Astrocyte of the spinal cord (primary cell): ENCODE measurements at regions not wholly inside any gene's neighbourhood (a gene's known extent, or its start where the extent isn't known, plus 50 kb on each side); places are given as distances from the start of the nearest gene placed in this dataset.

Experiments
- DNase-seq: peaks from one replicate; pipeline ENCODE4 v3.0.0; 2011; ENCODE audit warnings: low read depth, low spot score
- H3K4me3 ChIP-seq: 2 replicates; pipeline ENCODE4 v1.5.1; 2011; ENCODE audit warnings: low read depth, mild to moderate bottlenecking, low read length, moderate library complexity
- in situ Hi-C: cut with HindIII; loops from 2 replicates; pipeline ENCODE4 v1.10.0; 2017; ENCODE audit warnings: low sequenced_read_pairs
- TF ChIP-seq, protein P1 (sequence below): IDR thresholded peaks from 2 replicates; pipeline ENCODE4 v1.5.1; 2012; ENCODE audit warnings: low read depth, mild to moderate bottlenecking, low read length, inconsistent platforms

DNA sequence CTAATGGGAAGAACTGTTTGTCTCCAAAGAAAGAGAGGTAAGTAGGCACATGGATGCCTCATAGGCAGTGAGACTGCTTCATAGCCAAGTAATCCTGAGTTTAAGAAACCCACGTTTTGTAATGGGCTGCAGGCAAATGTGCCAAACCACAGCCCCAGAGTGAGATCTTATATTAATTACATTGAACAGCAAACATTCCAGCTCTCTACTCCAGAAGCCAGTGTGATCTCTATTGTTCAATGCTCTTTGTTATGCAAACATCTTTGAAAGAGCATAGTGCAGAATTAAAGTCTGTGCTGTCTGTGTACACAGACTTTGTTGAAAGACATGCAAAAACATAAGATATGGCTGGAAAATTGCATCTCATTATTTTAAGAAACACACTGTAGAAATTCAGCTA lies 720.8 kb upstream of the REG3G start:
- no peak overlapping the region for H3K4me3 ChIP-seq
- DNase-seq: no peak
- TF ChIP-seq, protein P1, sequence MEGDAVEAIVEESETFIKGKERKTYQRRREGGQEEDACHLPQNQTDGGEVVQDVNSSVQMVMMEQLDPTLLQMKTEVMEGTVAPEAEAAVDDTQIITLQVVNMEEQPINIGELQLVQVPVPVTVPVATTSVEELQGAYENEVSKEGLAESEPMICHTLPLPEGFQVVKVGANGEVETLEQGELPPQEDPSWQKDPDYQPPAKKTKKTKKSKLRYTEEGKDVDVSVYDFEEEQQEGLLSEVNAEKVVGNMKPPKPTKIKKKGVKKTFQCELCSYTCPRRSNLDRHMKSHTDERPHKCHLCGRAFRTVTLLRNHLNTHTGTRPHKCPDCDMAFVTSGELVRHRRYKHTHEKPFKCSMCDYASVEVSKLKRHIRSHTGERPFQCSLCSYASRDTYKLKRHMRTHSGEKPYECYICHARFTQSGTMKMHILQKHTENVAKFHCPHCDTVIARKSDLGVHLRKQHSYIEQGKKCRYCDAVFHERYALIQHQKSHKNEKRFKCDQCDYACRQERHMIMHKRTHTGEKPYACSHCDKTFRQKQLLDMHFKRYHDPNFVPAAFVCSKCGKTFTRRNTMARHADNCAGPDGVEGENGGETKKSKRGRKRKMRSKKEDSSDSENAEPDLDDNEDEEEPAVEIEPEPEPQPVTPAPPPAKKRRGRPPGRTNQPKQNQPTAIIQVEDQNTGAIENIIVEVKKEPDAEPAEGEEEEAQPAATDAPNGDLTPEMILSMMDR: no peak
- in situ Hi-C loops: no loop called here

DNA sequence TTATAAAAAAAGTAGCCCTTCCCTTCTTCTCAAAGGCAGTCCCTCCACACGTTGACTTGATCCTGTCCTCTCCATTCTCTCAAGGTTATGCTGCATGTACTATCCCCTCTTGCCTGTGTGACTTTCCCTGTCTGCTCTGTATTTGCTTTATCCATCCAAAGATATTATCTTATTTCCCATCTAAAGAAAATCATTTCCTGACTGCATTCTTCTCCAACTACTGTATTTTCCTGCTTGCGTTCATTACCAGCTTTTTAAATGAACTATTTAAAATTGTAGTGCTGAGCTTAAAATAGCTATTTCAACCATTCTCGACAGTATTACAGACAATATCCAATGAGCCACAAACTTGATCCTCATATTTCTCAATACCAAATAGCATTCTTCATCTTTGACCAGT lies 716.0 kb upstream of the REG3G start:
- in situ Hi-C loops: no loop called here
- no peak for DNase-seq
- TF ChIP-seq, protein P1: no peak
- H3K4me3 ChIP-seq: no peak overlapping the region

DNA sequence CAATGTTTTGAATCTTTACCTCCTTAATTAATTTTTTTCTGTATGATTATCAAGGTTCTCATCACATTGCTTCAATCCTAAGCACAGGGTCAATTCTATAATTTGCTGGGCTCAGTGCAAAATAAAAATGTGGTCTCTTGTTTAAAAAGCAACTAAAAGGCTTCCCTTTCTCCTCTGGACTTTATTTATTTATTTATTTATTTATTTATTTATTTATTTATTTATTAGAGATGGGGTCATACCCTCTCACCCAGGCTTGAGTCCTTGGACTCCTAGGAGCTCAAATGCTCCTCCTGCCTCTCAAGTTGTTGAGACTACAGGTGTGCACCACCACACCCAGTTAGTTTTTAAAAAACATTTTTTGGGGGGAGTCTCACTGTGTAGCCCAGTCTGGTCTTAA lies 710.1 kb upstream of the REG3G start:
- no peak overlapping the region for H3K4me3 ChIP-seq
- TF ChIP-seq, protein P1: no peak
- in situ Hi-C loops: no loop called here
- no peak for DNase-seq

DNA sequence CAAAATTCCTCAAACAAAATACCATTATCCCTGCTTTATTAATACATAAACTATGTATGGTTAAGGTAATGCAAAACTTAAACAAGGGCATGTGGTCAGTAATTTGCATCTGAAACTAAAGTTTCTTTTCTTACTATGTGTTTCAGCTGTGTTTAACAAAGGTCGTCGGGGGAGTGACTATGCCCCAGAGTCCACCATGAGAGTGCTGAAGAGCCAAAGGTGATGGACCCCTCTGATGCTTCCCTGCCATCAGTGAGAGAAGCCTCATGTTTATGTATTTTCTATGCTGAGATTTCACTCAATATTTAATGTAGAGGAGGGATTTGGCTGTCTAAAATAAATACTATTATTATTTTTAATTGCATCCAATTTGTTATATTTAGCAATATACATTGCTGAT lies 707.2 kb upstream of the REG3G start:
- in situ Hi-C loops: no loop called here
- no peak for DNase-seq
- no peak overlapping the region for H3K4me3 ChIP-seq
- TF ChIP-seq, protein P1: no peak

DNA sequence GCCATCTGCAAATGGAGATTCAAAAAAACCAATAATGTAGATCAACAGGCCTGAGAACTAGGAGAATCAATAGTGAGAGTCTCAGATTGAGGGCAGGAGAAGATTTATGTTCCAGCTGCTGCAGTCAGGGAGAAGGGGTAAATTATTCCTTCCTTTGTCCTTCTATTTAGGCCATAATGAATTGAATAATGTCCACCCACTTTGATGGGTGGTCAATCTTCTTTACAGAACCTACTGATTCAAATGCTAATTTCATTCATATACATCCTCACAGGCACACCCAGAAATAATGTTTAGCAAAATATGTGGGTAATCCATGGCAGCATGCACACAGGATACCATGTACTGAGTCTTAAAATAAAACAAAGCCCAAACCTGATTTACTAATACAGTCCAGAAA lies 695.3 kb upstream of the REG3G start:
- in situ Hi-C loops: no loop called here
- DNase-seq: no peak
- H3K4me3 ChIP-seq: no peak overlapping the region
- TF ChIP-seq, protein P1: no peak

DNA sequence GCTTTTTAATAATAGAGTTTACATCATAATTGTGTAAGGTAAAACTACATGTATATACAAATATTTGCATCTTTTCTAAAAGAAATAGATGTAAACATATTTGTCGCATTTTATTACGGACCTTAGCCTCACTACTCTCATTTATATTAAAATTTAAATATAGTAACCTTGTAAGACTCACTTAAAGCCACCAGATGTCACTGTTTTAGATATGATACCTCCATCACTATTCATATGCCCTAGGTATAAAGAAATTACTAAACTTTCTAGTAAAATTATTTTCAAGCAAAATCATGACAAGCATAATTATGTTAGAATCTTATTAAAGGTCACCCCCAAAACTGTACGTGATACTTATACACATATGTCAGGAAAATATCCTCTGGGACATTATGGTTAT lies 674.3 kb upstream of the REG3G start:
- no peak for DNase-seq
- in situ Hi-C loops: no loop called here
- no peak overlapping the region for H3K4me3 ChIP-seq
- TF ChIP-seq, protein P1: peak; percentile 7

DNA sequence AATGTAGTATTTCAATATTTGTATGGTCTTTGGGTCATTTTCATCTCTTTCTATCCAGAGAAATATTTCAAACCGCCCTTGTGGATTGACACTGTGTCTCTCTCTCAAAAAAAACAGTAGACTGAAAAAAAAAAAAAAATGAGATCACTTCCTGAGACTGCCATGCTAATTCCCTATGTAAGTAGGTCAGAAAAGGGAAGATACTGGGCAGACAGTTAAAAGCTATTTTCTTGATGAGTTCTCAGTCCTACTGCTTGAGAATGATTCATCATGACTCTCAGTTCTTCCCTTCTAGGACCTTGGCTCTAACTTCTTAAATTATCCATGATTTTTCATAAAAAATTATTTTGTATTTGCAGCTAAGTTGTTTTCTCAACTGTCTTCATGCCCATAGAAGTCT lies 672.3 kb upstream of the REG3G start:
- in situ Hi-C loops: no loop called here
- no peak overlapping the region for H3K4me3 ChIP-seq
- TF ChIP-seq, protein P1: no peak

More for the DNA sequence above, 672.3 kb upstream of the REG3G start:
- DNase-seq: no peak
